NCI-H526 treated with DMSO at 0.1 percent for 48 hours (cell line): ENCODE measurements at regions not wholly inside any gene's neighbourhood (a gene's known extent, or its start where the extent isn't known, plus 50 kb on each side); places are given as distances from the start of the nearest gene placed in this dataset.
A peak's percentile ranks its signal among the peaks of the same experiment; 100 is the strongest.

ENCODE experiments used
- DNase-seq: peaks from one replicate; lab custom pipeline; 2025; lab: John Stamatoyannopoulos, UW

DNA sequence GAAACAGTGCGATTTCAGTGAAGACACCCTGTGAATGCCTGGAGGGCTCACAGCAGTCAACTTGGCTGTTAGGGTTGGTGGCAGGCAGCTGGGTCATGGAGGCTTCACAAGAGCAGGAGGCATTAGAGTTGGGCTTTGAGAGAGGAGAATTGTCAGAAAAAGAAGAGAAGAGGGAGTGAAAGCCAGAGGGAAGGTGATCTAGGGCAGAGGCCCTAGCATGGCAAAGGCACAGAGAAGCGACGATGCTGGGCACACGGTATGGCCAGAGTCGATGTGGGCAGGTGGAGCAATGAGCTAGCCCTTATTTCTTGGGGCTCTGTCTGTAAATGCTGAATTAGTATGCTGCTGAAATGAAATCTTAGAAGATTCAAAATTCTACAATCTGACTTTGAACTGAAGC is 52.6 kb upstream of the OLFM4 start:
- DNase-seq = no peak

DNA sequence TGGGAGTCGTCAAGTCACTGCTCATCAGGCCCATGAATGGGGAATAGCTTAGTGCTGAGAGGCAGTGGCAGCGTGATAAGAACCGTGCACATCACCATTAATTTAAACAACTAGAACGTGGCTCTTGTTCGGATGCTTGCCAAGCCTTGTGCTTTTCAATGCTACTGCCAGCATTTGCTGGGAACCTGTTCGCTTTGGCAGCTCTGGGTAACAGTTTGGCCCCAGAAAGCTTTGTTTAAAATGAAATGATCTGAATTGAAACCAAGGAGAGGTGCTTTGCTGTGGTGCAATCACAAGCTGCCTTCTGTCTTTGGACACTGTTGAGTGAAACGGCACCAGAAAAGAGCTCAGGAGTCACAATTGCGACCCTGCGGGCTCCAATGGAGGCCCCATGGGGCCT is 53.5 kb upstream of the OLFM4 start:
- no peak for DNase-seq

DNA sequence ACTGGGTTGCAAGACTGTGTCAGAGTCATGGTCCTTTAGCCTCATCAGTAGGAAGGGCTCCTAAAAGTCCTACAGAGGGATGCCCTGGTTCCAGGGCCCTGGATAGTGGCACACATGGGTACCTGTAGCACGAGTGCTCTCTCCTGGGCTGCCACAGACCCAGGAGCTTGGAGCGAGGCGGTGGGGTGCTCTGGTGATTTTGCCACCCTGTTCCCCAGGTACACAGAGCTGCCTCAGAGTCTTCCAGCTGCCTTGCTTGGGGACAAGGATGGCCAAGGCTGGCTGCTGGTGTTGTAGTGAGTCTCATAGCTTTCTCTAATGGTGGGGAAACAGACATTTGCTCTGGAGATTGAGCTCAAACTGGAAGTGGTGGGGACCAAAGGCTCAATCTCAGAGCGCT is 53.9 kb upstream of the OLFM4 start:
- no peak for DNase-seq

DNA sequence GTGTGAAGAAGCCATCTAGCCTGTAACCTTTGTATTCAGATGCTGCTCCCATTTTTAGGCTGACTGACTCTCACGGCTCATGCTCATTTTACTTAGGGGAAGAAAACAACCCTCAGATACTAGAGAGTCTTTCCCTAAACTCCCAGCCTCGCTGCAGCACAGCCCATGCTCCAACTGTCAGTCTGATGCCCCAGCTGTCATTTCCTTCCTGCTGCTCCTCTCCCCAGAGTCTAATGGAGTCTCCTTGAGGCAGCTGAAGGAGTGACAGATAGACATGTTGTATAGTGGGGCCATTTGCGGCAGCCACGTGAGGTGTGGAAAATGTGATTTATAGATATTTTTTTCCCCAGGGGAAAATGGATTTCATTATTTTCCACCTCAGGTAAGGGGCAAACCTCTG is 59.2 kb upstream of the OLFM4 start:
- DNase-seq = peak; percentile 21

DNA sequence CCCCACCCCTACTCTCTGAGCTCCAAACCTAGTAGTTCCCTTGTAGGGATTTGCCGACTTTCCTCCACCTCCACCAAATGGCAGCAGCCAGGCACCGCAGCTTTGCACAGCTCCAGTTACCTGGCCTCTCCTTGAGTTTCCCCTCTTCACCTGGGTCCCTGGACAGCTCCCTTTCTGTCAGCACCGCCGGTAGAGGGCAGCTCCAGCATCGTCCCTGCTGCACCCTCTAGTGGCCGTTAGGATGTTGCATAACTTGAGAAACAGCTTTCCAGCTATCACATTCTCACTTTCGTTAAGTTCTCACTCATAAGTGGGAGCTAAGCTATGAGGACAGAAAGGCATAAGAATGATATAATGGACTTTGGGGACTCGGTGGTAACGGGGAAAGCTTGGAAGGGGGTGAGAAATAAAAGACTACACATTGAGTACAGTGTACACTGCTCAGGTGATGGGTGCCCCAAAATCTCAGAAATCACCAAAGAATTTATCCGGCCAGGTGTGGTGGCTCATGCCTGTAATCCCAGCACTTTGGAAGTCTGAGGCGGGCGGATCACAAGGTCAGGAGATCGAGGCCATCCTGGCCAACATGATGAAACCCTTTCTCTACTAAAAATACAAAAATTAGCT is 60.4 kb upstream of the OLFM4 start:
- DNase-seq = peak; percentile 90

DNA sequence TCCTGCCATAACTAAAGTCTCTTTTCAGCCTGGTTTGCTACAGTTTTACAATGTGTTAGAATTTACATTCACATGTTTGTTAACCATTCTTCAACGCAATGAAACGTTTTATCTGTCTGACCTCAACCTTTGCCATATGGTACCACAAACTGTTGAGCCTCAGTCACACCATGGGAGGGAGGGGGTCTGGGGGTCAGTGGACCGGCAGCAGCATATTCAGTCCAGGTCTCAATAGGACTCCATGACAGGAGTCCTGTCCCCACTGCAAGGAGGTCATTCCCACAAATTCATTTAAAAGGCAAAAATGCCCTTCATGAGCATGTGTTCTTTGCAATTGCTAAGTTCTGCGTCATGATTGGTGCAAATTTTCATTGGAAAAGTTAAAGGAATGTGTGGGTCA is 66.6 kb upstream of the OLFM4 start:
- no peak for DNase-seq

DNA sequence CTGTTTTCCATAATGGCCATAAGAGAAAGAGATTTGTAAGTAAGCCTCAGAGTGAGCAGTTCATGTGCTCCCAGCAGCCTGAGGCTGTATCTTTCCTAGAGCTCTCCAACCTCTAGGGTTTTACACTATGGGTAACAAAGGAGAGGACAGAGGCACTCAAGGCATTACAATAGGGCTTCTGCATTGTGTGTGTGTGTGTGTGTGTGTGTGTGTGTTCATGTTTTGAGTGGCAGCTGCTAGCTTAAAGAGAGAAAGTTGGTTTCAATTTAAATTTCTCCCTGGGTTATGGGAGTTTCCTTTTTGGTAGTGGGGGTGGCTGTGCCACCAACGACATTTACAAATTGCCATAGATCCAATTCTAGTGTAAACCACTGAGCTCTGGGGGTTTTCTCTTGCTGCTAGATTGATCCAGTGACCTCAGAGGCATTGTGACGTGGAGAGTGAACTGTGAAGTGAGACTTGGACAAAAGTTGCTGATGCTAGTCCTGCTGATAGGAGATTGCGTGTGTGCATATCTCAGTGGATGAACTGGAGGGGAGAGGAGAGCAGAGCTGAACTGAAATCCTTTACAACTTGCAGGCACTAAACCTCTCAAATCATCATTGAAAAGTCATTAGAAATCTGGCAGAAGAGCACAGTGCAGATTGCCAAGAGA is 67.2 kb upstream of the OLFM4 start:
- no peak for DNase-seq

DNA sequence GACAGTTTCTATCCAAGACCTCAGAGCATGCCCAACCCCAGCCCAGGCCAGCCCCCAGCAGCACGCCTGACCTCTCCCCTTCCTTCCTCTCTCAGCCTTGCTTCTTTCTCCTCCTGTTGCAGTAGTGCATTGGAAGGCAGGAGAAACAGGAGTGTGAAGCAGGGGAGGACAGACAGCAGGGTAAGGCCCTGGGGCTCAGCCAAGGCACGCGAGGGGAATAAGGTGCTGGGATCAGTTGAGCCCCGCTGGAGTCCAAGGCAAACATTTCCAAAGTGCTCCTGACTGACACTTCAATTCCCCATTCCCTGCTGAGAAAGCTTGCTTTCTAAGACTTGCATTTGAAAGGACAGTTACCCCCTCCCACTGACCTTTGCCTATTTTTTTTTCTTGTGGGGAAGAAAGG is 73.1 kb upstream of the OLFM4 start:
- DNase-seq = no peak

DNA sequence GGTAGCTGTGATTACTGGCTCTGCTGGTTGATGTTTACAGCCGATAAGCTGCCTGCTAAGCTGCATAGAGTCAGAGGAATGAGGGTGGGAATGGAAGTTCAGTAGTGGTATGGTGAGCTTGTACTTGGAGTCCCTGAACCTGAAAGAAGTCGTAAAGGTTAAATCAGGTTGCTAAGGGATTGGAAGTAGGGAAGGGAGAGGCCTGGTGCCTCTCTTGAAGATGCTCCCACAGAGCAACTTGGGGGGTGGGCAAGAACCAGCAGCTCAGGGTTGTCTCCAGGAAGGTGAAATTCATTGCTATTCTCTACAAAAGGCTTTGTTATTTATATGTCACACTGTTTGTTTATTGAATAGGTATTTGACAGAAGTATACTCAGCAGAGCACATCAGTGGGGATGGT is 73.8 kb upstream of the OLFM4 start:
- no peak for DNase-seq

DNA sequence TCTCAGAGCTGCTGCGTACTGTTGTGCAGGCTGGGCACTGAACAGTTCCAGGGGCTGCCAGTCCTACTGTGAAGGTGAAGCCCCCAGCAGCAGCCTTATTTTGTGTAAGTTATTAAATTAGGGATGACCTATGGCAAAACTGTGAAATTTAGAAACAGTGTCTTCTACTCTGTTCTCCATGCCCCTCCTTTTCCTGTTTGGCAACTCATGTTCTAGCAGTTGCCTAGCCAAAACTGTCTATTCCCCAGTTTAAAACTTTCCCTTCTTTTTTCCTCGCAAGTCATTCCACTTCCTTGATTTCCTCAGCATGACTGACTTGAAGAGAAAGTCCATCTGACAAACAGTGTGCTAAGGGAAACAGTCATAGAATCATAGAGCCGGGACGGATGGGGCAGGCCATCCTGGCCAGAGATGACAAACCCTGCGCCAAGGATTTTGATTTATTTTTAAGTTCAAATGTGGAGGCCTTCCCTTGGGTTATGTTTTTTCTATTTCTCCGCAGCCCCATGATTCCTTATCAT is 78.1 kb upstream of the OLFM4 start:
- DNase-seq = no peak

DNA sequence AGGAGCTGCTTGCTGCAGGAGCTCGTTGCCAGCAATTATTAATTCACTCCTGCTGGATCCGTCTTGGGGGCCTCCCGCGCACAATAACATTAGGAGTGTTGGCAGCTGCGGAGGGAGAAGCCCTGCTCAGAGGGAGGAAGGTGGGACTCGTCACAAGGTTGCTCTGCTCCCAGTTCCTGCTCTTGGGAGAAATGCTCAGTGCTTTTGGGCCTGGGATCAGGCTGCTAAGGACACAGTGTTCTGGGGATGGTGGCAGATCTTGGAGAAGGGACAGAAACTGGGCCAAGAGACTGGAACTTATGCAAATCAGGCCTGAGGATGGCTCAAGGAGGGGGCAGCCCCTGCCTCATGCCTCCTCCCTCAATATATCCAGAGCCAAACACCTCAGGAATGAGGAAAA is 78.9 kb upstream of the OLFM4 start:
- no peak for DNase-seq

DNA sequence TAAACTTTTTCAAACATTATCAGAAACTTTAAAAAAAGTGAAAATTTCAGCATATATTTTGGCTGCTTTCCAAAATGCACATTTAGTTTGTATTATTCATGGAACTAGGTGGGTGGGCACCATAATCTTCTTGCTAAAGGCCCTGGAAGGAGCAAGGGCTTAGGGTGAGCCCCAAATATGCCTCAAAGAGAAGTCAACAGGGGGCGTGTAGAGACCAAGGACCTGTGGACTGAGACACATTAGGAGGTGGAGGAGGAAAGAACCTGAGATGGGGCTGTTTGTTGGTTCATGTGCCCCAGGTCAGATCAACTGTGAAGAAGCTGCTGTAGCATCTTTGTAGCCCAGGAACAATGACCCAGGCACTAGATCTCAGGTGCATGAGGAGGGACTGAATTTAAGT is 79.6 kb upstream of the OLFM4 start:
- no peak for DNase-seq

DNA sequence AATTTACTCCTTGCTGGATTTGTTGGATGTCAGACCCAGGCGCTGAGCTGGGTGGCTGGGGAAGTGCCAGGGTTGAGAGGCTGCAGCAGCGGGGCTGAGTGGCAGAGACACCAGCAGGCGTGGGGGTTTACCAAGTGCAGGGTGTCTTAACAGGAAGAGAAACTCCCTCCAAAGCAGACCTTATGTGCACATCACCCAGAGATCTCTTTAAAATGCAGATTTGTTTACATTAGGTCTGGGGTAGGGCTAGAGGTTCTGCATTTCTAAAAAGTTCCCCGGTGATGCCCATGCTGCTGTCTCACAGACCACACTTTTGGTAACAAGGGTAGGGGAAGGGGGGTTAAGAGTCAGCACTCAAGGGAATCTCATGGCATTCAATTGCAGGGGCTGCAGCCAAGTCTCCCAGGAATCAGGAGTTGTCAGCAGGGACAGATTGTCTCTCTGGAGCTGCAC is 80.7 kb upstream of the OLFM4 start:
- no peak for DNase-seq

DNA sequence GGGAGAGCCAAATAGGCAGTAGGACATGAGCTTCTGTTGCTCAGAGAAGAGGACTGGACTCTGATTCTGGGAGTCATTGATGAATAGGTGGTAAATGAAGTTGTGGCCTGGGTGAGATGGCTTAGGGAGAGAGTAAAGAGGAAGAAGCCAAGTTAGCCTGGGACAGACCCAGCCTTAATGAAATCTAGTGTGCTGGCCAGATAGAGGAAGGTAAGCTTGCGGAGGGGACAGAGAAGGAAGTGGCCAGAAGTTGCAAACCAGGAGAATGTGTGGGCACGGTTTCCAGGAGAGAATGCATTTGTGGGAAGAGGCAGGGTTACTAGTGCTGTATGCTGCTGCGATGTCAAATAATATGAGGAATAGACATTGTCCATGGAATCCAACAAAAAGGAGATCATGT is 83.3 kb upstream of the OLFM4 start:
- no peak for DNase-seq

DNA sequence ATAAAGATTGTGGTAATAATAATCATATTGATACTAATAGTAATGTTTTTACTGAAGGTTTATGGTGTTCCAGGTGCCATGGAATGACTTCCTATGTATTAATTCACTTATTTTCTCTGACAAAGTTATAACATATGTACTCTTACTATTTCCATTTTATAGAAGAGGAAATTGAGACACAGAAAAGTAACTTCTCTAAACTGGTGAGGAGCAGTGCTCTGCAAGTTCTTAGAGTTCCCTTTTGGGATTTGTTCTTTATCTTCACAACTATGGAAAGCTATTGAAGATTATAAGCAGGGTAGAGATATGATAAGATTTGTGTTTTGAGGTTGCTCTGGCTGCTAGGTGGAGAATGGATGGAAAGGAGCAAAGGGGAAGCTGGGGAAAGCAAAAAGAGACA is 83.9 kb upstream of the OLFM4 start:
- DNase-seq = no peak

DNA sequence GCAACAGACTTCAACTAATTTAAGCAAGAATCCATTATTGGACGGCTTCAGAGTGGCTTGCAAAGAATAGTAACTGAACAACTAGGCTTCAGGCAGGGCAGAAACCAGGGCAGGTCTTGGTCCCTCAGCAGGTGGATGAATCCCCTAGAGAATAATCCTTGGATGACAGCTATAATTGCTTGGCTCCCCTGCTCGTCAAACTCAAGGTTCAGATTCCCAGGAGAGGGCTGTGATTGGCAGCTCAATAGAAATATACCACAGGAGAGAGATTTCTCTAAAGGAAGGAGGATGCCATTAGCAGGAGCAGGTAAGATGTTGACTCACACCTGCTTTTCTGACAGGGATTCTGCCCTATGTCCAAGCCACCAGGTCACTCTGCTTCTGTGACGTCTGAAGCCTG is 89.6 kb upstream of the PCDH8 start:
- no peak for DNase-seq

DNA sequence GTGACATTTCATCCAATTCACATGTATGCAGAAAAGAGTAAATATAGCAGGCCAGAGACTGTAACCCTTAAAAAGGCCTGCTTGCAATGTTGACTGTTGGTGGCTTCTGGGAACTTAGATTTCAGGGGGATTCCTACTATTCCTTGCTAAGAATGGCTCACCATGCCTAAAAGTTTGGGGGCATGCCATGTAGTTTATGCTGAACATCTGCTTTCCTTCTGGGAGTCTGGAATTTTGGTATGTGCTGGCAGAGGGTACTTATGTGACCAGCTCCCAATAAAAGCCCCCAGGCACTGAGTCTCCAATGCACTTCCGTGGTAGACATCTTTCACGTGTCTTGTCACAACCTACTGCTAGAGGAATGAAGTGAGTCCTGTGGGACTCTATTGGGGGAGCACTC is 88.4 kb upstream of the PCDH8 start:
- DNase-seq = no peak

DNA sequence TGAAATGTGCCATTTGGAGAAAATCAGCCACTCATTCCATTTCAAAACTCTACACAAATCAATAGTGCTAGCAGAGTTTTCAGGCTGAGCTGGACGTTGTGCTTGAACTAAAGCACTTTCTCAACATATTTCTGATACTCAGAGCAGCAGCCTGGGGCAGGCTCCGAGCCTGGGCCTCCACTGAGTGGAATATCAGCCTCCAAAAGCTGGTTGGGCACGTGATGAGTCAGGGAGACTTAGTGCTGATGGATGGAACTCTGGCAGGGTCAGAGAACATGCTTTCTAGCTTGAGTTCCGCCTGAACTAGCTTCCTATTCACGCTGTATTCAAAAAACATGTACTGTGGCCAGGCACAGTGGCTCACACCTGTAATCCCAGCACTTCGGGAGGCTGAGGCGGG is 85.8 kb upstream of the PCDH8 start:
- DNase-seq = no peak

DNA sequence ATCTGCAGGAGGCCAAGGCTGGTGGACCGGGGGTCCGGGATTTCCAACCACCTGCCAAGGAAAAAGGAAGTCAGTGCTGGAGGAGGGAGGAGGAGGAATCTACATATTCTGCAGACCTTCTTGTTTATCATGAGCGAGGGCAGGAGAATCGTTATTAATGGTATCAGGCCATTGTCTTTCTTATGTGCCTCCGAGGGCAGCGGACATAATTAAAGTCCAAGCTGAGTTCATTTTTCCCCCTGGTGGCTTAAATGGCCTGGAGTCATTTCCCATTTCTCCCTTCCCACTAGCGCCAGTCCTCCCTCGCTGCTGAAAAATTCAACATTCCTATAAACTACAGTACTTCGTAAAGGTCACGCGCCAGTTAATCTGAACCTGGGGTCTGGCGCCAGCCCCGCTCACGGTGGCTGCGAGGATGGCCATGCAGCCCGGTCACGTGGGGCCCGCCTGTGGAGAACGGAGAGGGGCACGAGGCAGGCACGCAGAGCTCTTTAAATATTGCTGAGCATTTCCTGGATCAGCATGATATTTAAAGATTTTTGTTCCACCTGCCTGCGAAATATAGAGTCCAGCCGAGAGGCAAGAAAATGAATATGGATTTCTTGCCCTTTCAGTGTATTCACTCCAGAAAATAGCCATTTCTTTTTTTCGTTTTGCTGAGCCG is 85.2 kb upstream of the PCDH8 start:
- DNase-seq = no peak

DNA sequence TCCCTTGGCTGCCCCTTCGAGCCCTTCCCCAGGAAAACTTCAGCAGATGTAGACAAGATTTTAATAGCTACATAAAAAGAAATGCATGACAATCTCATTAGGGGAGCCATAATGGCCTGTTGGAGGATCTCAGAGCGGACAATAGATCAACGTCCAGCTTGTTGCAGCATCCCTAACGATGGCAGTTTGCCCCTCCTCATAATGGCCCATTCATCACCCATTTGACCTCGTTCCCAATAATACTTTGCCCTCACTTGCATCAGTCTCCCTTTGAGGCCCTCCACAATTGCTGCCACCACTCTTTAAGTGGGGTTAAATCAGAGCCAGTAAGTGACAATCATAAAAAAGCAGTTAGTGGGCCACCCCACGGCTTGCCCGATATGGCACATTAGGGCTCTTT is 84.7 kb upstream of the PCDH8 start:
- DNase-seq = no peak

DNA sequence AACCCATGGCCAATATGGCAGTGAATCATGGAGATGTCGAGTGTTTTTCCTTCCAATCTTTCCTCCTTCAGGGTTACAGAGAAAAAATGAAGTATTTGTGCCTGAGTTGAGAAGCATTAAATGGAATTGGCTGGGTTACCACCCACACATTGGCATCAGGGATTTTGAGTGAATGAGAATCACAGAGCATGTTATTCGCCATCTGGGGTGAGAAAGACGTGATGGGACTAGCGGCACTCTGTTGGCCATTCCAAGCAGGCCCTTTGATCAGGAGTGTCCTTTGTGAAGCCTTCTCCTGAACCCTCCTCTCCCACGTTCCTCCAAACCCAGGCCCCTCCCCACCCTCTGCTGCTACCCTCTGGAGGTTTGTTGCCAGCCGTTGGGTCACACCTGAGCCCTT is 84.2 kb upstream of the PCDH8 start:
- no peak for DNase-seq

DNA sequence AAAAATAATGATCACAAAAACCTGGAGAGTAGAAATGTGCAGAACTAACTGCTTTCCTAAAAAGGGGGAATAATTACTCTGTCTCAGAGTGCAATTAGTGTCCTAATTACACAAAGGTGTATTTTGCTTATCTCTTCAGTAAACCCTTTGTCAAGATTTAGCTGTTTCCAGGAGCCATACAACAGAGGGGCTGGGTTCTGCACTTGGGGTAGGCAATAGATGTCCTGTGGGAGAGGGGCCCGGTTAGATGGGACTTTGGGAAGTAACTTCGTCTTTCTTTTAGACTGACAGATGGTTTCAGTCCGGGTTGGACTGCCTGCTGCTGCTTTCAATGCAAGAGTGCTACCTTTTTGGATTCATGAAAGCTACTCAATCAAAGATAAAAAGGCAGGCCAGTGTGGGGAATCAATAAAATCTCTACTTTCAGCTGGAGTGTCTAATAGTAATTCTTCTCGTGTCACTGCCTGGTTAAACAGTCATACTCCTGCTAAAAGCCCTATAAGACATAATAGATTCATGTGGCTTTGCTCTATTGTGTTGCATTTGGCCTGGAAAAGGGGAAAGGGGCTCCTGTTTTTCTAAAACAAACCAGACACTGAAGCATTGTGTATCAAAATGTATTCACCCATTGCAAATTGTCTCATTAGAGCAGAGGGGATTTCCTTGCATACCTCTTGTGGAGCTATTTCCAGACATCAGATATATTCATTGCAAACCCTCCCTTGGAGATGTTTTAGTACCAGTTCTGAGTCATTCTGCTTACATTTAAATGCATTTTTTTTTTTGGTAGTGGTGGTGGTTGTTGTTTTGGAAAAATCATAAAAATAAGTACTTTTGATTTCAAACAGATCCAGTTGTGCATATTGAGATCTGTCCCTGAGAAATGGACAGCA is 83.3 kb upstream of the PCDH8 start:
- DNase-seq = peak; percentile 68
